Trophoblast cell (in vitro differentiated cells and primary cell): ENCODE measurements at regions not wholly inside any gene's neighbourhood (a gene's known extent, or its start where the extent isn't known, plus 50 kb on each side); places are given as distances from the start of the nearest gene placed in this dataset.

Source experiments
- DNase-seq, 2 donors: peaks; one replicate each; pipeline ENCODE4 v3.0.0-alpha.2; 2016
- H2AFZ ChIP-seq: 2 replicates; pipeline ENCODE4 v1.6.1; 2013; ENCODE audit warnings: low read length, moderate library complexity, mild to moderate bottlenecking; ENCODE audit not compliant: insufficient read depth, poor library complexity
- H2AK5ac ChIP-seq: 2 replicates; pipeline ENCODE4 v1.6.1; 2013; ENCODE audit warnings: mild to moderate bottlenecking, low read length
- H2BK120ac ChIP-seq: 2 replicates; pipeline ENCODE4 v1.6.1; 2013; ENCODE audit warnings: low read length, mild to moderate bottlenecking, moderate library complexity; ENCODE audit not compliant: insufficient read depth, poor library complexity
- H2BK12ac ChIP-seq: 2 replicates; pipeline ENCODE4 v1.6.1; 2013; ENCODE audit warnings: mild to moderate bottlenecking, low read length, moderate library complexity
- H2BK5ac ChIP-seq: 2 replicates; pipeline ENCODE4 v1.6.1; 2013; ENCODE audit warnings: low read length, low read depth, moderate library complexity, mild to moderate bottlenecking; ENCODE audit not compliant: poor library complexity
- H3K14ac ChIP-seq: 2 replicates; pipeline ENCODE4 v1.6.1; 2013; ENCODE audit warnings: mild to moderate bottlenecking, low read length
- H3K18ac ChIP-seq: 2 replicates; pipeline ENCODE4 v1.6.1; 2013; ENCODE audit warnings: mild to moderate bottlenecking, low read length
- H3K23ac ChIP-seq: 2 replicates; pipeline ENCODE4 v1.6.1; 2013; ENCODE audit warnings: low read length
- H3K27ac ChIP-seq: 2 replicates; pipeline ENCODE4 v1.5.1; 2013; ENCODE audit warnings: low read depth, mild to moderate bottlenecking, inconsistent platforms, low read length, moderate library complexity
- H3K27me3 ChIP-seq: 2 replicates; pipeline ENCODE4 v1.6.1; 2013; ENCODE audit warnings: inconsistent platforms, mild to moderate bottlenecking, low read length, moderate library complexity; ENCODE audit not compliant: insufficient read depth
- H3K36me3 ChIP-seq, 2 experiments: 1 replicate in 1 of 2; 2 replicates in 1 of 2; pipeline ENCODE4 v1.6.1; 2013; ENCODE audit warnings: low read length in 2 of 2, mild to moderate bottlenecking in 2 of 2, moderate library complexity in 1 of 2; ENCODE audit not compliant: insufficient read depth in 2 of 2, control insufficient read depth in 1 of 2
- H3K4ac ChIP-seq: 2 replicates; pipeline ENCODE4 v1.6.1; 2013; ENCODE audit warnings: low read depth, mild to moderate bottlenecking, low read length, moderate library complexity
- H3K4me1 ChIP-seq, 2 experiments: 1 replicate in 1 of 2; 2 replicates in 1 of 2; pipeline ENCODE4 v1.6.1; 2013; ENCODE audit warnings: low read length in 2 of 2, mild to moderate bottlenecking in 2 of 2, moderate library complexity in 1 of 2; ENCODE audit not compliant: insufficient read depth in 2 of 2, control insufficient read depth in 1 of 2
- H3K4me2 ChIP-seq: 2 replicates; pipeline ENCODE4 v1.6.1; 2013; ENCODE audit warnings: inconsistent platforms, mild to moderate bottlenecking, low read length, moderate library complexity
- H3K4me3 ChIP-seq: 2 replicates; pipeline ENCODE4 v1.5.1; 2013; ENCODE audit warnings: mild to moderate bottlenecking, low read depth, low read length, inconsistent platforms
- H3K79me1 ChIP-seq: one replicate; pipeline ENCODE4 v1.6.1; 2013; ENCODE audit warnings: low read length
- H3K79me2 ChIP-seq: 2 replicates; pipeline ENCODE4 v1.6.1; 2013; ENCODE audit warnings: low read length, mild to moderate bottlenecking; ENCODE audit not compliant: control insufficient read depth, insufficient read depth, poor library complexity
- H3K9ac ChIP-seq: 2 replicates; pipeline ENCODE4 v1.6.1; 2013; ENCODE audit warnings: mild to moderate bottlenecking, low read length
- H3K9me3 ChIP-seq: 2 replicates; pipeline ENCODE4 v1.6.1; 2013; ENCODE audit warnings: low read depth, mild to moderate bottlenecking, control low read depth, inconsistent platforms, low read length; ENCODE audit not compliant: insufficient read depth
- H4K12ac ChIP-seq: 2 replicates; pipeline ENCODE4 v1.6.1; 2013; ENCODE audit warnings: low read depth, mild to moderate bottlenecking, low read length, moderate library complexity
- H4K8ac ChIP-seq: 2 replicates; pipeline ENCODE4 v1.6.1; 2013; ENCODE audit warnings: low read depth, mild to moderate bottlenecking, low read length, moderate library complexity
- H4K91ac ChIP-seq: one replicate; pipeline ENCODE4 v1.6.1; 2013; ENCODE audit warnings: low read depth, mild to moderate bottlenecking, low read length, moderate library complexity
- WGBS: extraction: QIAGEN DNeasy Blood & Tissue Kit; methylation state at CpG from one replicate; pipeline ENCODE4 v1.1.7; 2013; ENCODE audit warnings: missing lambda C conversion rate; ENCODE audit not compliant: insufficient read length, insufficient coverage; ENCODE audit errors: extremely low coverage; 5-methylcytosine and 5-hydroxymethylcytosine counted together

GRCh38 chr6:120894077-120894476 lies 440.2 kb downstream of the TBC1D32 start:
- Histone ChIP-seq H3K79me2 (no peaks in the 10 kb centered on the region), H3K9ac (no peak overlapping the region), H2AK5ac (no peak overlapping the region), H2AFZ (no peak overlapping the region), H2BK12ac (no peak overlapping the region), H3K4me2 (no peak overlapping the region), H3K4me1 (peaks cover 0 to 1% of the 10 kb centered on the region in 2 experiments), H4K91ac (no peak overlapping the region), H3K4ac (no peak overlapping the region), H3K27me3 (no peaks in the 10 kb centered on the region), H3K23ac (no peak overlapping the region), H3K79me1 (no peaks in the 10 kb centered on the region), H3K4me3 (no peak overlapping the region), H3K27ac (no peak overlapping the region), H3K14ac (no peak overlapping the region), H3K9me3 (no peaks in the 10 kb centered on the region), H4K8ac (no peak overlapping the region), H2BK120ac (no peak overlapping the region), H2BK5ac (no peak overlapping the region), H3K18ac (no peak overlapping the region), H3K36me3 (no peaks in the 10 kb centered on the region), H4K12ac (no peak overlapping the region)
- no CpG with 5 or more reads among the region's 1 CpG for WGBS
- no peak for DNase-seq

GRCh38 chr6:120876931-120877330 lies 457.3 kb downstream of the TBC1D32 start:
- no peaks in the 10 kb centered on the region for H3K36me3 ChIP-seq
- H3K23ac ChIP-seq, result no peak overlapping the region
- DNase-seq, result no peak
- no peaks in the 10 kb centered on the region for H3K27me3 ChIP-seq
- H2BK12ac ChIP-seq, result no peak overlapping the region
- H3K27ac ChIP-seq, result no peak overlapping the region
- H4K8ac ChIP-seq, result no peak overlapping the region
- no peak overlapping the region for H3K14ac ChIP-seq
- H3K79me2 ChIP-seq, result no peaks in the 10 kb centered on the region
- no peaks in the 10 kb centered on the region for H3K4me1 ChIP-seq
- no peak overlapping the region for H2AK5ac ChIP-seq
- H3K79me1 ChIP-seq, result no peaks in the 10 kb centered on the region
- H4K12ac ChIP-seq, result no peak overlapping the region
- no peak overlapping the region for H3K18ac ChIP-seq
- no peak overlapping the region for H3K9ac ChIP-seq
- H2BK120ac ChIP-seq, result no peak overlapping the region
- WGBS, result no CpG with 5 or more reads among the region's 1 CpG
- H3K9me3 ChIP-seq, result no peaks in the 10 kb centered on the region
- no peak overlapping the region for H3K4ac ChIP-seq
- no peak overlapping the region for H3K4me2 ChIP-seq
- no peak overlapping the region for H3K4me3 ChIP-seq
- no peak overlapping the region for H2AFZ ChIP-seq
- H2BK5ac ChIP-seq, result no peak overlapping the region
- H4K91ac ChIP-seq, result no peak overlapping the region

GRCh38 chr6:120876424-120876823 lies 457.9 kb downstream of the TBC1D32 start:
- Histone ChIP-seq H3K27ac (no peak overlapping the region), H3K27me3 (no peaks in the 10 kb centered on the region), H3K79me1 (no peaks in the 10 kb centered on the region), H3K18ac (no peak overlapping the region), H3K9ac (no peak overlapping the region), H2BK5ac (no peak overlapping the region), H2BK12ac (no peak overlapping the region), H3K36me3 (no peaks in the 10 kb centered on the region), H3K14ac (no peak overlapping the region), H3K4ac (no peak overlapping the region), H3K23ac (no peak overlapping the region), H4K12ac (no peak overlapping the region), H2BK120ac (no peak overlapping the region), H3K9me3 (no peaks in the 10 kb centered on the region), H2AK5ac (no peak overlapping the region), H3K4me3 (no peak overlapping the region), H3K79me2 (no peaks in the 10 kb centered on the region), H3K4me2 (no peak overlapping the region), H4K91ac (no peak overlapping the region), H3K4me1 (no peaks in the 10 kb centered on the region), H4K8ac (no peak overlapping the region), H2AFZ (no peak overlapping the region)
- no peak for DNase-seq
- WGBS, result no CpG with 5 or more reads among the region's 1 CpG

- Histone ChIP-seq H3K18ac (no peak overlapping the region), H3K4me3 (no peak overlapping the region), H3K27ac (no peak overlapping the region), H3K23ac (no peak overlapping the region), H3K14ac (no peak overlapping the region), H3K4ac (no peak overlapping the region), H3K9ac (no peak overlapping the region), H4K12ac (no peak overlapping the region), H2AK5ac (no peak overlapping the region), H3K36me3 (no peaks in the 10 kb centered on the region), H4K8ac (no peak overlapping the region), H3K4me2 (no peak overlapping the region), H3K79me1 (no peaks in the 10 kb centered on the region), H3K4me1 (no peaks in the 10 kb centered on the region), H2BK5ac (no peak overlapping the region), H3K9me3 (no peaks in the 10 kb centered on the region), H3K79me2 (no peaks in the 10 kb centered on the region), H2AFZ (no peak overlapping the region), H4K91ac (no peak overlapping the region), H3K27me3 (no peaks in the 10 kb centered on the region), H2BK12ac (no peak overlapping the region), H2BK120ac (no peak overlapping the region)
- no CpG with 5 or more reads among the region's 1 CpG for WGBS
- DNase-seq, result no peak
These were observed 458.4 kb downstream of the TBC1D32 start for GRCh38 chr6:120875900-120876299.
